Sigmoid colon (tissue), 6 donors: ENCODE measurements at regions not wholly inside any gene's neighbourhood (a gene's known extent, or its start where the extent isn't known, plus 50 kb on each side); places are given as distances from the start of the nearest gene placed in this dataset.

Source experiments
- DNase-seq: peaks from one replicate; pipeline ENCODE4 v3.0.0-alpha.2; 2019
- H3K27ac ChIP-seq, 4 donors: fragments of 200-600 bp; sonication (generic); one replicate each; pipeline ENCODE4 v1.5.1; 2016 to 2019; ENCODE audit warnings: mild to moderate bottlenecking in 1 of 4
- H3K27me3 ChIP-seq, 3 donors: fragments of 200-600 bp; sonication (generic); one replicate each; pipeline ENCODE4 v1.5.1; 2019; ENCODE audit warnings: mild to moderate bottlenecking in 1 of 3
- H3K36me3 ChIP-seq, 4 donors: fragments of 200-600 bp; sonication (generic); one replicate each; pipeline ENCODE4 v1.5.1; 2016 to 2019
- H3K4me1 ChIP-seq, 4 donors: fragments of 200-600 bp; sonication (generic); one replicate each; pipeline ENCODE4 v1.5.1; 2017 to 2019
- H3K4me3 ChIP-seq, 4 donors: fragments of 200-600 bp; sonication (generic); one replicate each; pipeline ENCODE4 v1.5.1; 2017 to 2019; ENCODE audit warnings: mild to moderate bottlenecking in 2 of 4, moderate library complexity in 1 of 4
- H3K9me3 ChIP-seq, 4 donors: fragments of 200-600 bp in 3 of 4; sonication (generic) in 3 of 4; one replicate each; pipeline versions ENCODE4 v1.5.1 to v1.6.1; 2013 to 2019
- EP300 ChIP-seq, 4 donors: sonication (generic); formaldehyde crosslinking; IDR thresholded peaks; one replicate each; pipeline ENCODE4 v1.6.1; 2017; ENCODE audit warnings: antibody characterized with exemption in 4 of 4
- POLR2A ChIP-seq, 2 donors: fragments of 450-650 bp; IDR thresholded peaks; one replicate each; pipeline ENCODE4 v1.6.1; 2016; ENCODE audit warnings: antibody characterized with exemption in 2 of 2, mild to moderate bottlenecking in 2 of 2, moderate library complexity in 2 of 2
- POLR2AphosphoS5 ChIP-seq, 4 donors: sonication (generic); formaldehyde crosslinking; IDR thresholded peaks; one replicate each; pipeline ENCODE4 v1.6.1; 2017; ENCODE audit warnings: antibody characterized with exemption in 4 of 4
- WGBS, 2 donors: extraction: QIAGEN DNeasy Blood & Tissue Kit; methylation state at CpG; one replicate each; pipeline ENCODE4 v1.1.7; 2013; 5-methylcytosine and 5-hydroxymethylcytosine counted together
- intact Hi-C: fragments of 100-400 bp; cut with DNase I; formaldehyde crosslinking; loops from one replicate; pipeline ENCODE4 v1.15.1; 2023
- TF ChIP-seq, protein P1 (sequence below), 4 experiments: fragments of 450-650 bp in 3 of 4; fragments of 200-600 bp in 1 of 4; IDR thresholded peaks; one replicate each; pipeline ENCODE4 v1.5.1; 2016 to 2019; ENCODE audit warnings: antibody characterized with exemption in 4 of 4, mild to moderate bottlenecking in 3 of 4, moderate library complexity in 2 of 4
- donor health status: healthy with polysubstance abuse.
- donor health status: healthy.

DNA sequence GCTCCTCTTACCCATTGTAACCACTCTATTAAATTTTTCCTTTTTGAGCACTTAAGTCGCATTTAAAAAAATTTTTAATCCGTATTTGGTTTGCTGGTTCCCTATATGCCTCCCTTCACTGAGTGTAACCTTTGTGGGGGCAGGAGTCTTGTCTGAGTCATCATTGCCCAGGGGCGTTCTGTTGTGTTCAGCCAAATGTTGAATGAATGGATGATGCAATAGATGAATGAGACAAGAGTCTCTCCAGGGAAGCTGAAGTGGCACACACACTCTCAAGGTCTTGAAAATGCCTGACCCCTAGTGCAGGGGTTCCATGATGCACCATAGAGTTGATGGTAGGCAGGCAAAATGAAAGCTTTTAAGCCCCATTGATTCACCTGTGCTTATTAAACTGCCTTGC is 123.0 kb upstream of the RBFOX1 start:
- no peak overlapping the region for H3K27ac ChIP-seq
- WGBS, 2 donors, result 90 to 91% methylated on average over 3 of the region's 3 CpGs
- no peak overlapping the region for H3K4me3 ChIP-seq
- TF ChIP-seq, protein P1, sequence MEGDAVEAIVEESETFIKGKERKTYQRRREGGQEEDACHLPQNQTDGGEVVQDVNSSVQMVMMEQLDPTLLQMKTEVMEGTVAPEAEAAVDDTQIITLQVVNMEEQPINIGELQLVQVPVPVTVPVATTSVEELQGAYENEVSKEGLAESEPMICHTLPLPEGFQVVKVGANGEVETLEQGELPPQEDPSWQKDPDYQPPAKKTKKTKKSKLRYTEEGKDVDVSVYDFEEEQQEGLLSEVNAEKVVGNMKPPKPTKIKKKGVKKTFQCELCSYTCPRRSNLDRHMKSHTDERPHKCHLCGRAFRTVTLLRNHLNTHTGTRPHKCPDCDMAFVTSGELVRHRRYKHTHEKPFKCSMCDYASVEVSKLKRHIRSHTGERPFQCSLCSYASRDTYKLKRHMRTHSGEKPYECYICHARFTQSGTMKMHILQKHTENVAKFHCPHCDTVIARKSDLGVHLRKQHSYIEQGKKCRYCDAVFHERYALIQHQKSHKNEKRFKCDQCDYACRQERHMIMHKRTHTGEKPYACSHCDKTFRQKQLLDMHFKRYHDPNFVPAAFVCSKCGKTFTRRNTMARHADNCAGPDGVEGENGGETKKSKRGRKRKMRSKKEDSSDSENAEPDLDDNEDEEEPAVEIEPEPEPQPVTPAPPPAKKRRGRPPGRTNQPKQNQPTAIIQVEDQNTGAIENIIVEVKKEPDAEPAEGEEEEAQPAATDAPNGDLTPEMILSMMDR (IDR thresholded peaks at IDR 0.05), result no peak
- TF ChIP-seq EP300 (IDR thresholded peaks at IDR 0.05) (no peak), POLR2A (IDR thresholded peaks at IDR 0.05) (no peak), POLR2AphosphoS5 (IDR thresholded peaks at IDR 0.05) (no peak)
- no peak for DNase-seq
- intact Hi-C loops, result no loop called here
- H3K27me3 ChIP-seq, result no peaks in the 10 kb centered on the region
- no peaks in the 10 kb centered on the region for H3K36me3 ChIP-seq
- H3K9me3 ChIP-seq, result no peaks in the 10 kb centered on the region
- H3K4me1 ChIP-seq, result no peaks in the 10 kb centered on the region

DNA sequence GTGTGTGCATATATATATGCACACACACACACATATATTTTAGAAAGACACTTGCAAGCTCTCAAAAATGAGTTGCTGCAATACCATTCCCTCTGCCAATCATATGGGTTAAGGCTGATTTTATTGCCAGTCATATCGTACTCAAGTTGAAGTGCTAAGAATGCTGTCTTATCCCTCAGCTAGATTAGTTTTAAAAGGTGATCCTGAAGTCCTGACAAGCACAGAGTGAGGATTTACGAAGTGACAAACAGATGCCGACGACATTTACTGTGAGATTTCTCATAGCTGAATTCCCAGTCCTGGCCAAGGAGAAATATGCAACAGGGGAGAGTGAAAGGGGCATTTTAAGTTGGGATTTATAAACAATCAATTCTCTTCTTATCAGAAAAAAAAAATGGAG is 126.2 kb upstream of the RBFOX1 start:
- intact Hi-C loops, result no loop called here
- TF ChIP-seq, protein P1 (IDR thresholded peaks at IDR 0.05), result no peak
- no peak for TF ChIP-seq EP300 (IDR thresholded peaks at IDR 0.05)
- TF ChIP-seq POLR2A (IDR thresholded peaks at IDR 0.05), result no peak
- no peak for TF ChIP-seq POLR2AphosphoS5 (IDR thresholded peaks at IDR 0.05)
- Histone ChIP-seq H3K27me3 (no peaks in the 10 kb centered on the region), H3K4me3 (no peak overlapping the region), H3K36me3 (no peaks in the 10 kb centered on the region), H3K27ac (no peak overlapping the region), H3K9me3 (no peaks in the 10 kb centered on the region), H3K4me1 (no peaks in the 10 kb centered on the region)
- WGBS, 2 donors, result 48 to 49% methylated on average over 4 of the region's 4 CpGs
- DNase-seq, result no peak

DNA sequence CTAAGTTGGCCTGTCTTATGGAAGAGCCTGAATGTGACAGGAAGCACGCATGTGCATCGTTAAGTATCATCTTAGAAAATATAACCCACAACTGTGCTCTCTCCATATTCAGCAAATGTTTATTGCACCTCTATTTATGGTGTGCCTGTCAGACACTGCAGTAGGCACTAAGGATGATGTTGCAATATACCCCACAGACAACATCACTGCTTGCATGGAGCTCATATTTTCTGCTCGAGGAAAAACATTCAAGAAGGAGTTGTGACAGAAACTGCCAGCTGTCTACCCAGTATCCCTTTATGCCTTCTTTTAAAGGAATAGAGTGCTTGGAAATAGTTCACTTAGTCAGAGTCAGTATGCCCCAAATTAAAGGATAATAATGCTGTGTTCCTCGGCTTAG is 132.3 kb upstream of the RBFOX1 start:
- 63 to 76% methylated on average over 4 of the region's 4 CpGs for WGBS, 2 donors
- Histone ChIP-seq H3K4me3 (no peak overlapping the region), H3K27me3 (no peaks in the 10 kb centered on the region), H3K27ac (no peak overlapping the region), H3K9me3 (no peaks in the 10 kb centered on the region), H3K36me3 (no peaks in the 10 kb centered on the region), H3K4me1 (no peaks in the 10 kb centered on the region)
- DNase-seq, result no peak
- intact Hi-C loops, result no loop called here
- TF ChIP-seq EP300 (IDR thresholded peaks at IDR 0.05) (no peak), POLR2A (IDR thresholded peaks at IDR 0.05) (no peak), POLR2AphosphoS5 (IDR thresholded peaks at IDR 0.05) (no peak)
- TF ChIP-seq, protein P1 (IDR thresholded peaks at IDR 0.05), result no peak

DNA sequence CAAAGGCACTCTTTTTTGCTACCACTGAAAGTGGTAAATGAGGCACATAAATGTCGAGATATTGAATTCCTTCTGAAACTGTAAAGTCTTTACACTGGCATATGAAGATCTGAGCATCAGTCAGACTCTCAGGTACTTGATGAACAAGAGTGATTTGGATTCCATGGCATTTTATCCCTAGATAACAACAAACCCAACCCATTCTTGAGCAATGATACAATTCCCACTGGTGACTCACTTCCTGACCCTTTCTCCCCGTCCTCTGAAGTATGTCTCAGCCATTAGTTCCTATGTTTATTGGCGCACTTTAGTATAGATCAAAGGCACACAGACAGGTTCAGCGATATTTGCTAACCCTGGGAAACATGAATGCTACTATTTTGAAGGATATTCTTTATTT is 147.0 kb upstream of the RBFOX1 start:
- 59 to 61% methylated on average over 4 of the region's 4 CpGs for WGBS, 2 donors
- no peaks in the 10 kb centered on the region for H3K4me1 ChIP-seq
- H3K36me3 ChIP-seq, result no peaks in the 10 kb centered on the region
- peaks cover 0 to 6% (median 0%) of the 10 kb centered on the region in 4 donors for H3K9me3 ChIP-seq
- intact Hi-C loops, result no loop called here
- H3K4me3 ChIP-seq, result no peak overlapping the region
- H3K27ac ChIP-seq, result no peak overlapping the region
- TF ChIP-seq EP300 (IDR thresholded peaks at IDR 0.05) (no peak), POLR2AphosphoS5 (IDR thresholded peaks at IDR 0.05) (no peak), POLR2A (IDR thresholded peaks at IDR 0.05) (no peak)
- TF ChIP-seq, protein P1 (IDR thresholded peaks at IDR 0.05), result no peak
- DNase-seq, result no peak
- no peaks in the 10 kb centered on the region for H3K27me3 ChIP-seq

DNA sequence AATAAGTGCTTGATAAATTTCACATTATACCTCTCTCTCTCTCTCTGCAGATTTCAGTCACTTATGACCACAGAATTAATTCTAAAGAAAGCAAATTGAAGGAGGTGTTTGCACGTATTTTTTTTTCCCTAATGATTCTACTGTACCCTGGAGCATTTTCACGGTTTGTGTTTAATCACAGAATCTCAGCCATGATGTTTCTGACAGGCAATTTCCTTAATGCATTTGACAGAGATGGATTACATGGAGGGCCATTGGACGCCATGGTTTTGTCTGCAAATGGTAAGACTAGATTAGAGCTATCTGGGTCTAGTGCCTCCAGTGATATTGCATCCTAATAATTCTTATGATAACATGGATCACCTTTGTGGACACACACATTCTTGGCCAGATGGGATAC is 147.5 kb upstream of the RBFOX1 start:
- 55 to 78% methylated on average over 3 of the region's 3 CpGs for WGBS, 2 donors
- no peaks in the 10 kb centered on the region for H3K4me1 ChIP-seq
- no peaks in the 10 kb centered on the region for H3K36me3 ChIP-seq
- no peak for DNase-seq
- TF ChIP-seq POLR2A (IDR thresholded peaks at IDR 0.05) (no peak), POLR2AphosphoS5 (IDR thresholded peaks at IDR 0.05) (no peak)
- TF ChIP-seq, protein P1 (IDR thresholded peaks at IDR 0.05), result no peak
- H3K9me3 ChIP-seq, result peaks cover 0 to 6% (median 0%) of the 10 kb centered on the region in 4 donors
- intact Hi-C loops, result no loop called here
- H3K27me3 ChIP-seq, result no peaks in the 10 kb centered on the region
- H3K27ac ChIP-seq, result no peak overlapping the region
- H3K4me3 ChIP-seq, result no peak overlapping the region
